SU-DHL-6 (cell line): ENCODE measurements at regions not wholly inside any gene's neighbourhood (a gene's known extent, or its start where the extent isn't known, plus 50 kb on each side); places are given as distances from the start of the nearest gene placed in this dataset.

ENCODE experiments used
- H2AFZ ChIP-seq: fragments of 200-600 bp; sonication (generic); 2 replicates; pipeline ENCODE4 v1.6.1; 2014; ENCODE audit warnings: low read depth, mild to moderate bottlenecking, moderate library complexity, mixed read lengths, antibody characterized with exemption, low read length; ENCODE audit not compliant: severe bottlenecking
- H3F3A ChIP-seq: fragments of 200-600 bp; shearing (Covaris generic); 2 replicates; pipeline ENCODE4 v1.6.0; 2016; ENCODE audit warnings: antibody characterized with exemption, mild to moderate bottlenecking; ENCODE audit not compliant: insufficient read depth
- H3K27ac ChIP-seq: fragments of 200-600 bp; sonication (generic); 2 replicates; pipeline ENCODE4 v1.5.1; 2016; ENCODE audit warnings: low read depth, mild to moderate bottlenecking, low read length, moderate library complexity, mixed read lengths
- H3K27me3 ChIP-seq: fragments of 200-600 bp; sonication (generic), shearing (Covaris generic); 2 replicates; pipeline ENCODE4 v1.6.0; 2014; ENCODE audit warnings: mild to moderate bottlenecking, low read length
- H3K36me3 ChIP-seq: fragments of 200-600 bp; sonication (generic); 2 replicates; pipeline ENCODE4 v1.6.1; 2014; ENCODE audit warnings: mild to moderate bottlenecking, low read length, mixed read lengths
- H3K4me2 ChIP-seq: fragments of 300-600, 200-600 bp; shearing (Covaris generic), sonication (generic); 2 replicates; pipeline ENCODE4 v1.6.0; 2014; ENCODE audit warnings: low read length, low read depth, mild to moderate bottlenecking; ENCODE audit not compliant: poor library complexity, severe bottlenecking
- H3K4me3 ChIP-seq: fragments of 200-600 bp; sonication (generic); 2 replicates; pipeline ENCODE4 v1.5.1; 2014; ENCODE audit warnings: antibody characterized with exemption, low read length, mild to moderate bottlenecking, mixed read lengths; ENCODE audit not compliant: insufficient read depth, poor library complexity, severe bottlenecking
- H3K79me2 ChIP-seq: fragments of 200-600 bp; sonication (generic); 2 replicates; pipeline ENCODE4 v1.6.1; 2014; ENCODE audit warnings: mild to moderate bottlenecking, low read length, moderate library complexity; ENCODE audit not compliant: insufficient read depth
- H3K9ac ChIP-seq: fragments of 200-600 bp; sonication (generic); 2 replicates; pipeline ENCODE4 v1.7.0; 2014; ENCODE audit warnings: mild to moderate bottlenecking, low read length
- H3K9me2 ChIP-seq: fragments of 200-600 bp; sonication (generic); replicated peaks from 2 replicates; pipeline ENCODE4 v1.6.1; 2014; ENCODE audit warnings: low read length; ENCODE audit not compliant: insufficient read depth
- H3K9me3 ChIP-seq: fragments of 200-600 bp; sonication (generic); 2 replicates; pipeline ENCODE4 v1.6.1; 2014; ENCODE audit warnings: low read length, mixed read lengths; ENCODE audit not compliant: insufficient read depth
- H4K20me1 ChIP-seq: fragments of 200-600 bp; sonication (generic); 2 replicates; pipeline ENCODE4 v1.6.1; 2014; ENCODE audit warnings: low read depth, mild to moderate bottlenecking, antibody characterized with exemption, low read length, moderate library complexity, mixed read lengths
- EZH2phosphoT487 ChIP-seq: fragments of 200-600 bp; sonication (generic), shearing (Covaris generic); conservative IDR thresholded peaks from 2 replicates; pipeline ENCODE4 v1.6.1; 2018; ENCODE audit warnings: mild to moderate bottlenecking, antibody characterized with exemption, low read length, moderate library complexity, mixed read lengths
- TF ChIP-seq, protein P1 (sequence below): fragments of 200-600 bp; sonication (generic); IDR thresholded peaks from one replicate; pipeline ENCODE4 v1.5.1; 2017; ENCODE audit warnings: antibody characterized with exemption, mild to moderate bottlenecking, low read length, moderate library complexity; ENCODE audit not compliant: insufficient read depth, poor library complexity, severe bottlenecking

- no peaks in the 10 kb centered on the region for H3K9me3 ChIP-seq
- TF ChIP-seq EZH2phosphoT487 = no peak
- TF ChIP-seq, protein P1, sequence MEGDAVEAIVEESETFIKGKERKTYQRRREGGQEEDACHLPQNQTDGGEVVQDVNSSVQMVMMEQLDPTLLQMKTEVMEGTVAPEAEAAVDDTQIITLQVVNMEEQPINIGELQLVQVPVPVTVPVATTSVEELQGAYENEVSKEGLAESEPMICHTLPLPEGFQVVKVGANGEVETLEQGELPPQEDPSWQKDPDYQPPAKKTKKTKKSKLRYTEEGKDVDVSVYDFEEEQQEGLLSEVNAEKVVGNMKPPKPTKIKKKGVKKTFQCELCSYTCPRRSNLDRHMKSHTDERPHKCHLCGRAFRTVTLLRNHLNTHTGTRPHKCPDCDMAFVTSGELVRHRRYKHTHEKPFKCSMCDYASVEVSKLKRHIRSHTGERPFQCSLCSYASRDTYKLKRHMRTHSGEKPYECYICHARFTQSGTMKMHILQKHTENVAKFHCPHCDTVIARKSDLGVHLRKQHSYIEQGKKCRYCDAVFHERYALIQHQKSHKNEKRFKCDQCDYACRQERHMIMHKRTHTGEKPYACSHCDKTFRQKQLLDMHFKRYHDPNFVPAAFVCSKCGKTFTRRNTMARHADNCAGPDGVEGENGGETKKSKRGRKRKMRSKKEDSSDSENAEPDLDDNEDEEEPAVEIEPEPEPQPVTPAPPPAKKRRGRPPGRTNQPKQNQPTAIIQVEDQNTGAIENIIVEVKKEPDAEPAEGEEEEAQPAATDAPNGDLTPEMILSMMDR = no peak
- no peak overlapping the region for H3K27ac ChIP-seq
- H3K4me2 ChIP-seq = no peak overlapping the region
- H3K9ac ChIP-seq = no peak overlapping the region
- no peak overlapping the region for H3K4me3 ChIP-seq
- no peaks in the 10 kb centered on the region for H3K36me3 ChIP-seq
- H3F3A ChIP-seq = no peaks in the 10 kb centered on the region
- no peaks in the 10 kb centered on the region for H3K27me3 ChIP-seq
- no peaks in the 10 kb centered on the region for H4K20me1 ChIP-seq
- no peaks in the 10 kb centered on the region for H3K9me2 ChIP-seq
- no peaks in the 10 kb centered on the region for H3K79me2 ChIP-seq
- peak overlapping the region; percentile 44 for H2AFZ ChIP-seq
These were observed 116.8 kb upstream of the BACH2 start for GRCh38 chr6:90413396-90413795.

- no peaks in the 10 kb centered on the region for H4K20me1 ChIP-seq
- no peaks in the 10 kb centered on the region for H3F3A ChIP-seq
- no peaks in the 10 kb centered on the region for H3K9me2 ChIP-seq
- no peaks in the 10 kb centered on the region for H3K27me3 ChIP-seq
- H3K9me3 ChIP-seq = no peaks in the 10 kb centered on the region
- H3K4me2 ChIP-seq = no peak overlapping the region
- no peak for TF ChIP-seq EZH2phosphoT487
- TF ChIP-seq, protein P1 = no peak
- no peaks in the 10 kb centered on the region for H3K36me3 ChIP-seq
- no peak overlapping the region for H3K4me3 ChIP-seq
- H3K27ac ChIP-seq = no peak overlapping the region
- H3K79me2 ChIP-seq = no peaks in the 10 kb centered on the region
- H2AFZ ChIP-seq = no peak overlapping the region
- H3K9ac ChIP-seq = no peak overlapping the region
These were observed 116.1 kb upstream of the BACH2 start for GRCh38 chr6:90412538-90413369.

GRCh38 chr6:90411292-90411781, 114.7 kb upstream of the BACH2 start:
- Histone ChIP-seq H3K36me3 (no peaks in the 10 kb centered on the region), H3K9me3 (peaks cover 8% of the 10 kb centered on the region; the same call in 1 of the 2 replicates), H2AFZ (no peak overlapping the region), H3K9ac (no peak overlapping the region), H3F3A (no peaks in the 10 kb centered on the region), H3K79me2 (no peaks in the 10 kb centered on the region), H3K9me2 (no peaks in the 10 kb centered on the region), H4K20me1 (no peaks in the 10 kb centered on the region), H3K27ac (no peak overlapping the region), H3K4me2 (no peak overlapping the region), H3K4me3 (no peak overlapping the region), H3K27me3 (no peaks in the 10 kb centered on the region)
- no peak for TF ChIP-seq EZH2phosphoT487
- TF ChIP-seq, protein P1 = no peak
